Cardiac septum (tissue), 1 donor: ENCODE measurements at regions not wholly inside any gene's neighbourhood (a gene's known extent, or its start where the extent isn't known, plus 50 kb on each side); places are given as distances from the start of the nearest gene placed in this dataset.
"Not testable (repeated sequence)": the region's sequence is repeated elsewhere in the genome, so short reads cannot be mapped to it uniquely, and the experiment has no call there.

ENCODE experiments used
- DNase-seq: peaks from one replicate; pipeline ENCODE4 v3.0.0-alpha.2; 2020; ENCODE audit warnings: low spot score
- intact Hi-C: fragments of 100-400 bp; cut with DNase I; formaldehyde crosslinking; loops from one replicate; pipeline ENCODE4 v1.14.0; 2022
- donor health status: DM: no; HTN: no; CAD: no.

DNA sequence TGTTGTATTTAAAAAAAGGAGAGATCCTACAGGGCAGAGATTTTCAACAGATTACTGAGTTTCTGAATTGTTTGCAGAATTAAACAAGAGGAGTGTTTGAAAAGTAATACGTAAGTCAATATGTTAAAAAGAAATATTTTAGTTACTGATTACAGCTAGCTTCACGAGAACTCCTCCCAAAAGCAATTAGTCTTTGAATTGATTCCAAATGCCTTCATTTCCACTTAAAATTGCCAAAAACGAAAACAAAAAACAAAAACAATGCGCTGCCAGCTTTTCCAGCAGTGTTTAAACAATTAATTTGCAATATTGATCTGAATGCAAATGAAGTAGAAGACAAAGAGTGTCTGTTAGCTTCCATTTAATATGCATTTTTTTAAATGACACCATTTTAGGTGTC, 310.0 kb downstream of the IPO8 start:
- no peak for DNase-seq
- intact Hi-C loops = no loop called here

DNA sequence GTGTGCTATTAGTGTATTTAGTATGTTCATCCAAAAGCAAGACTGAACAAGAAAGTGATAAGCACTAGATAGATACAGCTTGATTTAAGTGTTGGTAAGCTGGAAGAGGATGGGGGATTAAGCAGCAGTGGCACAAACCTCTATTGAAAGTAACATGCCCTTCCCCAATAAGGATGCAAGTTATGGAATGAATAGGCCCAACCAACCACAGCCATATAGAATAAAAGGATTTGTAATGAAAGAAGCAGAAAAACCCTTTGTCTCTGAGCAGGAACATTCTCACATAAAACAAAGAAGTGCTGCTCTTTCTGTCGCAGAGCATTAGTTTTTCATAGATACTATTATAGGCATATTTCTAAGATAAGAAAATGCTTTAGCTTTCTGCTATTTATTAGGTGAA, 310.7 kb downstream of the IPO8 start:
- DNase-seq = no peak
- intact Hi-C loops = no loop called here

DNA sequence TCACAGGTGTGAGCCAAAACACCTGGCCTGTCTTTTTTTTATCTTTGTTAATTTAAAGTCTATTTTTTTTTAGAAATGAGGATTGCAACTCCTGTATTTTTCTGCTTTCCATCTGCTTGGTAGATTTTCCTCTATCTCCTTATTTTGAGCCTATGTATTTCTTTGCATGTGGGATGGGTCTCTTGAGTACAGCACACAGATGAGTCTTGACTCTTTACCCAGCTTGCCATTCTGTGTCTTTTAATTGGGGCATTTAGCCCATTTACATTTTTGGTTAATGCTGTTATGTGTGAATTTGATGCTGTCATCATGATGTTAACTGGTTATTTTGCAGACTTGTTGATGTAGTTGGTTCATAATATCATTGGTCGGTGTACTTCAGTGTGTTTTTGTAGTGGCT, 317.4 kb downstream of the IPO8 start:
- intact Hi-C loops = no loop called here
- no peak for DNase-seq

DNA sequence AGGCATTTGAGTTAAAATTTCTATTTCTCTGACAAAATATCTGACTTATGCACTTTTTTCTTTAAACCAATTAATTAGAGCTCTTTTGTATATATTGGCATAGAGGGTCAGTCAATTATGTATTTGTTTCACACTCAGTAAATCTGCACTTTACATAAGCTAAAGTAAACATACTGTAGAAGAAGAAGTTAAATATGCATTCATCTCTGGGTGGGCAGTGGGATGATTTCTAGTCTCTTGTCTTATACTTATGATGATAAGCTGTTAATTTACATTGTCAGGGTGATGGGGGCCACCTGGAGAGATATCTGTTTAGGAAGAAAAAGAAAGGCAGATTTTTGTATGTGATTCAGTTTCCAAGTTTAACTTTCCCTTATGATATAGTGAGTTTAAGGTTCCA, 330.8 kb downstream of the IPO8 start:
- no peak for DNase-seq
- intact Hi-C loops = no loop called here

GRCh38 chr12:30361145-30361544, 334.5 kb downstream of the IPO8 start:
- no peak for DNase-seq
- intact Hi-C loops = no loop called here

GRCh38 chr12:30358671-30359070, 337.0 kb downstream of the IPO8 start:
- intact Hi-C loops = no loop called here
- no peak for DNase-seq

DNA sequence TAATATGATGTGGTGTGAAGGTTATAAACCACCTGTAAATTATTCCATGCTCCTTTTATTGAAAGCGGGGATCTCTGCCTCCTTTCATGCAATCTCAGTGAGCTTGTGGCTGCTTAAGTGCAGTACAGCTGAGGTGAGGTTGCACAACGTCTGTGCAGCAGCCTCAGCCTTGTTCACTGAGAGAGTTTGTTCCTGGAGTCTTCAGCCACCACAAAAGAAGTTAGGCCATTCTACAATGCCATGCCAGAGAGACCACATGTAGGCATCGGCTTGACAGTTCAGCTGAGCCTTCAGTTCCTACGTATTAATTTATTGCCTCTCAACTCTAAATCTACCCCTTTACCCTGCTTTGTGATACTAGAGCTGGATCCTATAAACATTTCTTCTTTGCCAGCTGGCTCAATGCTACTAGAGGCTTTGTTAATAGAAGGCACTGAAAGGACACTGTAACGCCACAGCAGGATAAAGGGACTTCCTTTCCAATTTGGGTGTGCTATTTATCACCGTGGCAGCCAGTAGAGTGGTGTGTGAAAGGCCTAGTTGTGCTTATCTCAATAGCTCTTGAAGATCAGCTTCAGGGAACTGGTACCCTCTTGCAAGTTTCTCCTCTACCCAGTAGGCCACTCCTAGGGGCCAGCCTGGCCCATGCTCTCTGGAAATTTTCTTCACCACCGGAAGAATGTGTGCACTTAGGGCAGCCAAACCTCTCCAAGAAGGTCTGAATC, 337.7 kb downstream of the IPO8 start:
- intact Hi-C loops = no loop called here
- DNase-seq = no peak

DNA sequence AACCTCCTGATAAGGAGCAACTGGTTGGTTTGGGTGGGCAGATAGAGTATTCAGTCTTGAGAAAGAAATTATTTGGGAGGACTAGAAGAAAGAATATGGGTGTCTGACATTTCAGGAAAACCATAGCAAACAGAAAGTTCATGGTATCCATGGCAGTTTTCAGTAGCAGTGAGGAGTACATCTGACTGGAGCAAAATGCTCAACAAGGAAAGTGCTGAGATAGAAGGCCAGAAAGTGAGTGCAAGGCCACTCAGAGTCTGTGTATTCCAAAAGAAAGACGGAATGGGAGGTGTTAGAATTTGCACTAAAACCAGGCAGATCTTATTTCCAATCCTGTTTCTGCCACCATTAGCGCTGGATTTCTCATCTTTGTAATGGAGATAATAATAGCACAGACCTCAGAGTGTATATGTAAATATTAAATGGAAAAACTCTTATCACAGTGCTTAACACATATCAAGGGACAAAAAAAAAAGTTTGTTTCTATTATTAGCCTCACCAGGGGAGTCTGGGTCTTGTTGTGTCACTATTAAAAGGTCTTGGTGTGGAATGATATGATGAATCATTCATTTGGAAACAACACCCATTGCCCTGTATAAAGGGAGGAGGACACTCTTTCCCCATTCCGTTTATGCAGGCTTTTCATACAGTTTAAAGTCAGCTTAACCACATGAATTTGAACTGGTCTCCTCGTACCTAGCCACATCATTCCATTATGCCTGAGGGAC, 349.8 kb downstream of the IPO8 start:
- intact Hi-C loops = no loop called here
- DNase-seq = no peak

- no peak for DNase-seq
- intact Hi-C loops = no loop called here
Observed at GRCh38 chr12:30330565-30330964, 365.1 kb downstream of the IPO8 start.

GRCh38 chr12:30329281-30329680, 366.4 kb downstream of the IPO8 start:
- no peak for DNase-seq
- intact Hi-C loops = no loop called here

GRCh38 chr12:30323008-30323407, 372.7 kb downstream of the IPO8 start:
- intact Hi-C loops = no loop called here

GRCh38 chr12:30320561-30320960, 375.1 kb downstream of the IPO8 start:
- intact Hi-C loops = no loop called here
- DNase-seq = no peak

More at GRCh38 chr12:30323008-30323407, 372.7 kb downstream of the IPO8 start:
- DNase-seq = no peak

DNA sequence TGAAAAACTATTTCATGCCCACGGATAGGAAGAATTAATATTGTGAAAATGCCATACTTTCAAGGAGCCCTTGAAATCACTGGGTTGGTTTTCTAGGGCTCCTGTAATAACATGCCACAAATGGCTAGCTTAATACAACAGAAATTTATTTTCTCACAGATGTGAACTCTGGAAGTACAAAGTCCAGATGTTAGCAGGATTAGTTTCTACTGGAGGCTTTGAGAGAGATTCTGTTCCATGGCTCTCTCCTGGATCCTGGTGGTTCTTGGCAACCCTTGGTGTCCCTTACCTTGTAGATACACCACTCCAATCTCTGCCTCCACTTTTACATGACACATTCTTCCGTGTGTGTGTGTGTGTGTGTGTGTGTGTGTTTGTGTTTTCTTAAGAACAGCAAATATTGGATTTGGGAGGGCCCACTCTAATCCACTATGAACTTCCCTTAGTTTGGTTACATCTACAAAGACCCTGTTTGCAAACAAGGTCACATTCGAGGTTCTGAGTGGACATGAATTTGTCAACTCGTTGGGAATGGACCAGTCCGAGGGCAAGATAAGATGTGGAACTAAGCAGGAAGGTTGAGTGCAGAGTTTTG, 381.1 kb downstream of the IPO8 start:
- intact Hi-C loops = no loop called here

GRCh38 chr12:30308010-30308717, 387.5 kb downstream of the IPO8 start:
- no peak for DNase-seq
- intact Hi-C loops = no loop called here

More for the DNA sequence above, 381.1 kb downstream of the IPO8 start:
- DNase-seq = no peak

GRCh38 chr12:30304528-30304927, 391.1 kb downstream of the IPO8 start:
- no peak for DNase-seq
- intact Hi-C loops = no loop called here

- DNase-seq = no peak
- intact Hi-C loops = no loop called here
Observed at GRCh38 chr12:30301291-30301690, 394.4 kb downstream of the IPO8 start.

DNA sequence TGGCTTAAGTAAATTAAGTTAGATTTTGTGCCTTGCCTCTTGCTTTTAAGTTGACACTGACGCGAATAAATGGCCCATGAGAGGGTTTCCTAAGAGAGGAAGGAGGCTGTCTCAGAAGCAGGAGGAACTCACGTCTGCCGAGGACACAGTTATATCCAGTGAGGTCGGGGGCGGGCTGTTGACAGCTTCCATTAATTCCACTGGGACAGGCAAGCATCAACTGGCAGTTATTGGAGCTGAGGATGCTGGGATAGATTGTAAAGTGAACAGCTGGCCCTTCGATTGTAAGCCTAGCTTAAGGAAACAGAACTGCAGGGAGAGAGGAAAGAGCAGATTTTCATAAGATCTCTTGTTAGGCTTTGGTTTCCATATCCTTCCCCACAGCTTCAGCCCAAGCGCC, 399.2 kb downstream of the IPO8 start:
- intact Hi-C loops = no loop called here

GRCh38 chr12:30286345-30286926, 409.2 kb downstream of the IPO8 start:
- intact Hi-C loops = loop anchor here (10.0 kb wide), 1 partner anchor 762 kb away; no protein-coding TSS in a partner anchor
- no peak for DNase-seq

More for the DNA sequence above, 399.2 kb downstream of the IPO8 start:
- no peak for DNase-seq

GRCh38 chr12:30278401-30278800, 417.3 kb downstream of the IPO8 start:
- intact Hi-C loops = no loop called here
- DNase-seq = no peak

DNA sequence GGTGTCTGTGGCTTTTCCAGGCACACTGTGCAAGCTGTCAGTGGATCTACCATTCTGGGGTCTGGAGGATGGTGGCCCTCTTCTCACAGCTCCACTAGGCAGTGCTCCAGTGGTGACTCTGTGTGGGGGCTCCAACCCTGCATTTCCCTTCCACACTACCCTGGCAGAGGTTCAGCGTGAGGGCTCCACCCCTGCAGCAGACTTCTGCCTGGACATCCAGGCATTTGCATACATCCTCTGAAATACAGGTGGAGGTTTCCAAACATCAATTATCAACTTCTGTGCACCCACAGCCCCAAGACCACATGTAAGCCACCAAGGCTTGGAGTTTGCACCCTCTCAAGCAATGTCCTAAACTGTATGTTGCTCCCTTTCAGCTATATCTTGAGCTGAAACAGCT, 423.2 kb downstream of the IPO8 start:
- intact Hi-C loops, DNase-seq: not testable (repeated sequence)
